HG03520 (cell line): ENCODE measurements at regions not wholly inside any gene's neighbourhood (a gene's known extent, or its start where the extent isn't known, plus 50 kb on each side); places are given as distances from the start of the nearest gene placed in this dataset.

Experiments
- ATAC-seq: cut with Tn5 transposase; IDR thresholded peaks from one replicate; pipeline ENCODE4 v1.9.1; 2021; ENCODE audit warnings: mild to moderate bottlenecking, moderate library complexity; ENCODE audit not compliant: unreplicated experiment

- no peak for ATAC-seq
These were observed 338.7 kb downstream of the SIPA1L2 start for GRCh38 chr1:232291261-232291660.

GRCh38 chr1:232290570-232290969 lies 339.4 kb downstream of the SIPA1L2 start:
- no peak for ATAC-seq

- ATAC-seq = no peak
These were observed 342.0 kb downstream of the SIPA1L2 start for GRCh38 chr1:232287676-232288569.

- no peak for ATAC-seq
These were observed 344.8 kb downstream of the SIPA1L2 start for GRCh38 chr1:232285138-232285537.

- no peak for ATAC-seq
These were observed 346.1 kb downstream of the SIPA1L2 start for GRCh38 chr1:232283864-232284263.

- no peak for ATAC-seq
These were observed 347.4 kb downstream of the SIPA1L2 start for GRCh38 chr1:232282498-232282897.

- ATAC-seq = no peak
These were observed 349.0 kb downstream of the SIPA1L2 start for GRCh38 chr1:232280910-232281309.

- ATAC-seq = no peak
These were observed 350.0 kb downstream of the SIPA1L2 start for GRCh38 chr1:232279909-232280400.

- ATAC-seq = no peak
These were observed 351.0 kb downstream of the SIPA1L2 start for GRCh38 chr1:232278925-232279324.

- ATAC-seq = no peak
These were observed 353.3 kb downstream of the SIPA1L2 start for GRCh38 chr1:232276651-232277050.

GRCh38 chr1:232274999-232275710 lies 354.8 kb downstream of the SIPA1L2 start:
- ATAC-seq = no peak

GRCh38 chr1:232274236-232274855 lies 355.6 kb downstream of the SIPA1L2 start:
- ATAC-seq = no peak

GRCh38 chr1:232273011-232273410 lies 356.9 kb downstream of the SIPA1L2 start:
- no peak for ATAC-seq

- no peak for ATAC-seq
These were observed 357.8 kb downstream of the SIPA1L2 start for GRCh38 chr1:232271991-232272589.

GRCh38 chr1:232271299-232271698 lies 358.6 kb downstream of the SIPA1L2 start:
- no peak for ATAC-seq

GRCh38 chr1:232269988-232270387 lies 359.9 kb downstream of the SIPA1L2 start:
- no peak for ATAC-seq

- no peak for ATAC-seq
These were observed 361.9 kb downstream of the SIPA1L2 start for GRCh38 chr1:232267837-232268598.

- ATAC-seq = no peak
These were observed 362.7 kb downstream of the SIPA1L2 start for GRCh38 chr1:232267092-232267836.

- no peak for ATAC-seq
These were observed 366.5 kb downstream of the SIPA1L2 start for GRCh38 chr1:232263452-232263851.

- ATAC-seq = no peak
These were observed 366.9 kb downstream of the SIPA1L2 start for GRCh38 chr1:232262991-232263390.
